ENCODE measurements at regions not wholly inside any gene's neighbourhood (a gene's known extent, or its start where the extent isn't known, plus 50 kb on each side); places are given as distances from the start of the nearest gene placed in this dataset.

GRCh38 chr1:90273241-90273774 is 278.4 kb downstream of the ZNF326 start:
- 0 out of 2 replicates have a peak overlapping the region, but pooled peaks have one; percentile 12 for H3K27ac Mint-ChIP-seq

More at GRCh38 chr1:90273241-90273774, 278.4 kb downstream of the ZNF326 start:
- Mint-ChIP-seq H3K36me3 (0 out of 2 replicates have a peak, but pooled peaks cover 6% of the 10 kb centered on the region), H3K4me1 (peaks cover 50% of the 10 kb centered on the region), H3K27me3 (ENCODE audit: low read depth) (no peaks in the 10 kb centered on the region), H3K4me3 (no peak overlapping the region), H3K9me3 (peaks cover 11% of the 10 kb centered on the region)
- TF ChIP-seq, protein P1, sequence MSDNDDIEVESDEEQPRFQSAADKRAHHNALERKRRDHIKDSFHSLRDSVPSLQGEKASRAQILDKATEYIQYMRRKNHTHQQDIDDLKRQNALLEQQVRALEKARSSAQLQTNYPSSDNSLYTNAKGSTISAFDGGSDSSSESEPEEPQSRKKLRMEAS (CRISPR knock-in tag; IDR thresholded peaks at IDR 0.05): no peak
- TF ChIP-seq ATF1 (CRISPR knock-in tag; IDR thresholded peaks at IDR 0.05) (no peak), ATF6 (CRISPR knock-in tag; IDR thresholded peaks at IDR 0.05) (no peak), ZNF416 (CRISPR knock-in tag; IDR thresholded peaks at IDR 0.05) (no peak), FOXK1 (CRISPR knock-in tag; IDR thresholded peaks at IDR 0.05) (no peak), ZNF317 (CRISPR knock-in tag; IDR thresholded peaks at IDR 0.05; ENCODE audit: borderline replicate concordance, low read depth) (no peak), HMGA2 (CRISPR knock-in tag; IDR thresholded peaks at IDR 0.05) (no peak), SOX15 (CRISPR knock-in tag; IDR thresholded peaks at IDR 0.05) (no peak), SMAD4 (CRISPR knock-in tag; IDR thresholded peaks at IDR 0.05) (no peak), GABPB1 (CRISPR knock-in tag; IDR thresholded peaks at IDR 0.05) (no peak), NFATC4 (CRISPR knock-in tag; IDR thresholded peaks at IDR 0.05) (no peak), ZNF671 (CRISPR knock-in tag; IDR thresholded peaks at IDR 0.05) (no peak)
- TF ChIP-seq, protein P2, sequence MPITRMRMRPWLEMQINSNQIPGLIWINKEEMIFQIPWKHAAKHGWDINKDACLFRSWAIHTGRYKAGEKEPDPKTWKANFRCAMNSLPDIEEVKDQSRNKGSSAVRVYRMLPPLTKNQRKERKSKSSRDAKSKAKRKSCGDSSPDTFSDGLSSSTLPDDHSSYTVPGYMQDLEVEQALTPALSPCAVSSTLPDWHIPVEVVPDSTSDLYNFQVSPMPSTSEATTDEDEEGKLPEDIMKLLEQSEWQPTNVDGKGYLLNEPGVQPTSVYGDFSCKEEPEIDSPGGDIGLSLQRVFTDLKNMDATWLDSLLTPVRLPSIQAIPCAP (CRISPR knock-in tag; IDR thresholded peaks at IDR 0.05): no peak
- TF ChIP-seq, protein P3, sequence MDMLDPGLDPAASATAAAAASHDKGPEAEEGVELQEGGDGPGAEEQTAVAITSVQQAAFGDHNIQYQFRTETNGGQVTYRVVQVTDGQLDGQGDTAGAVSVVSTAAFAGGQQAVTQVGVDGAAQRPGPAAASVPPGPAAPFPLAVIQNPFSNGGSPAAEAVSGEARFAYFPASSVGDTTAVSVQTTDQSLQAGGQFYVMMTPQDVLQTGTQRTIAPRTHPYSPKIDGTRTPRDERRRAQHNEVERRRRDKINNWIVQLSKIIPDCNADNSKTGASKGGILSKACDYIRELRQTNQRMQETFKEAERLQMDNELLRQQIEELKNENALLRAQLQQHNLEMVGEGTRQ (CRISPR knock-in tag; IDR thresholded peaks at IDR 0.05): no peak
- TF ChIP-seq, protein P4, sequence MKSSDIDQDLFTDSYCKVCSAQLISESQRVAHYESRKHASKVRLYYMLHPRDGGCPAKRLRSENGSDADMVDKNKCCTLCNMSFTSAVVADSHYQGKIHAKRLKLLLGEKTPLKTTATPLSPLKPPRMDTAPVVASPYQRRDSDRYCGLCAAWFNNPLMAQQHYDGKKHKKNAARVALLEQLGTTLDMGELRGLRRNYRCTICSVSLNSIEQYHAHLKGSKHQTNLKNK (CRISPR knock-in tag; IDR thresholded peaks at IDR 0.05): no peak
- TF ChIP-seq, protein P5, sequence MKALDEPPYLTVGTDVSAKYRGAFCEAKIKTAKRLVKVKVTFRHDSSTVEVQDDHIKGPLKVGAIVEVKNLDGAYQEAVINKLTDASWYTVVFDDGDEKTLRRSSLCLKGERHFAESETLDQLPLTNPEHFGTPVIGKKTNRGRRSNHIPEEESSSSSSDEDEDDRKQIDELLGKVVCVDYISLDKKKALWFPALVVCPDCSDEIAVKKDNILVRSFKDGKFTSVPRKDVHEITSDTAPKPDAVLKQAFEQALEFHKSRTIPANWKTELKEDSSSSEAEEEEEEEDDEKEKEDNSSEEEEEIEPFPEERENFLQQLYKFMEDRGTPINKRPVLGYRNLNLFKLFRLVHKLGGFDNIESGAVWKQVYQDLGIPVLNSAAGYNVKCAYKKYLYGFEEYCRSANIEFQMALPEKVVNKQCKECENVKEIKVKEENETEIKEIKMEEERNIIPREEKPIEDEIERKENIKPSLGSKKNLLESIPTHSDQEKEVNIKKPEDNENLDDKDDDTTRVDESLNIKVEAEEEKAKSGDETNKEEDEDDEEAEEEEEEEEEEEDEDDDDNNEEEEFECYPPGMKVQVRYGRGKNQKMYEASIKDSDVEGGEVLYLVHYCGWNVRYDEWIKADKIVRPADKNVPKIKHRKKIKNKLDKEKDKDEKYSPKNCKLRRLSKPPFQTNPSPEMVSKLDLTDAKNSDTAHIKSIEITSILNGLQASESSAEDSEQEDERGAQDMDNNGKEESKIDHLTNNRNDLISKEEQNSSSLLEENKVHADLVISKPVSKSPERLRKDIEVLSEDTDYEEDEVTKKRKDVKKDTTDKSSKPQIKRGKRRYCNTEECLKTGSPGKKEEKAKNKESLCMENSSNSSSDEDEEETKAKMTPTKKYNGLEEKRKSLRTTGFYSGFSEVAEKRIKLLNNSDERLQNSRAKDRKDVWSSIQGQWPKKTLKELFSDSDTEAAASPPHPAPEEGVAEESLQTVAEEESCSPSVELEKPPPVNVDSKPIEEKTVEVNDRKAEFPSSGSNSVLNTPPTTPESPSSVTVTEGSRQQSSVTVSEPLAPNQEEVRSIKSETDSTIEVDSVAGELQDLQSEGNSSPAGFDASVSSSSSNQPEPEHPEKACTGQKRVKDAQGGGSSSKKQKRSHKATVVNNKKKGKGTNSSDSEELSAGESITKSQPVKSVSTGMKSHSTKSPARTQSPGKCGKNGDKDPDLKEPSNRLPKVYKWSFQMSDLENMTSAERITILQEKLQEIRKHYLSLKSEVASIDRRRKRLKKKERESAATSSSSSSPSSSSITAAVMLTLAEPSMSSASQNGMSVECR (CRISPR knock-in tag; IDR thresholded peaks at IDR 0.05; ENCODE audit: borderline replicate concordance): no peak
- TF ChIP-seq, protein P6, sequence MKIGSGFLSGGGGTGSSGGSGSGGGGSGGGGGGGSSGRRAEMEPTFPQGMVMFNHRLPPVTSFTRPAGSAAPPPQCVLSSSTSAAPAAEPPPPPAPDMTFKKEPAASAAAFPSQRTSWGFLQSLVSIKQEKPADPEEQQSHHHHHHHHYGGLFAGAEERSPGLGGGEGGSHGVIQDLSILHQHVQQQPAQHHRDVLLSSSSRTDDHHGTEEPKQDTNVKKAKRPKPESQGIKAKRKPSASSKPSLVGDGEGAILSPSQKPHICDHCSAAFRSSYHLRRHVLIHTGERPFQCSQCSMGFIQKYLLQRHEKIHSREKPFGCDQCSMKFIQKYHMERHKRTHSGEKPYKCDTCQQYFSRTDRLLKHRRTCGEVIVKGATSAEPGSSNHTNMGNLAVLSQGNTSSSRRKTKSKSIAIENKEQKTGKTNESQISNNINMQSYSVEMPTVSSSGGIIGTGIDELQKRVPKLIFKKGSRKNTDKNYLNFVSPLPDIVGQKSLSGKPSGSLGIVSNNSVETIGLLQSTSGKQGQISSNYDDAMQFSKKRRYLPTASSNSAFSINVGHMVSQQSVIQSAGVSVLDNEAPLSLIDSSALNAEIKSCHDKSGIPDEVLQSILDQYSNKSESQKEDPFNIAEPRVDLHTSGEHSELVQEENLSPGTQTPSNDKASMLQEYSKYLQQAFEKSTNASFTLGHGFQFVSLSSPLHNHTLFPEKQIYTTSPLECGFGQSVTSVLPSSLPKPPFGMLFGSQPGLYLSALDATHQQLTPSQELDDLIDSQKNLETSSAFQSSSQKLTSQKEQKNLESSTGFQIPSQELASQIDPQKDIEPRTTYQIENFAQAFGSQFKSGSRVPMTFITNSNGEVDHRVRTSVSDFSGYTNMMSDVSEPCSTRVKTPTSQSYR (CRISPR knock-in tag; IDR thresholded peaks at IDR 0.05): no peak
- DNase-seq (ENCODE audit: low spot score): no peak
- POLR2A ChIA-PET: no interaction called here
- CTCF ChIA-PET: no interaction called here
- ATAC-seq: 0 out of 2 replicates have a peak, but pooled peaks have one; percentile 22

Measured in WTC11 (cell line).